GM19372 (cell line): ENCODE measurements at regions not wholly inside any gene's neighbourhood (a gene's known extent, or its start where the extent isn't known, plus 50 kb on each side); places are given as distances from the start of the nearest gene placed in this dataset.

Experiments used
- ATAC-seq: cut with Tn5 transposase; IDR thresholded peaks from one replicate; pipeline ENCODE4 v1.9.1; 2021; ENCODE audit warnings: mild to moderate bottlenecking, low read depth, moderate library complexity; ENCODE audit not compliant: unreplicated experiment

GRCh38 chr4:17188547-17189400, 290.3 kb upstream of the LDB2 start:
- no peak for ATAC-seq

- ATAC-seq = no peak
Measured at GRCh38 chr4:17188125-17188524, 289.7 kb upstream of the LDB2 start.

- ATAC-seq = no peak
Measured at GRCh38 chr4:17187003-17187402, 288.6 kb upstream of the LDB2 start.

GRCh38 chr4:17182888-17183287, 284.4 kb upstream of the LDB2 start:
- ATAC-seq = no peak

- no peak for ATAC-seq
Measured at GRCh38 chr4:17174751-17175150, 276.3 kb upstream of the LDB2 start.

GRCh38 chr4:17173300-17173699, 274.9 kb upstream of the LDB2 start:
- ATAC-seq = no peak

- no peak for ATAC-seq
Measured at GRCh38 chr4:17170131-17170530, 271.7 kb upstream of the LDB2 start.

- no peak for ATAC-seq
Measured at GRCh38 chr4:17169699-17170098, 271.3 kb upstream of the LDB2 start.

GRCh38 chr4:17168571-17168970, 270.1 kb upstream of the LDB2 start:
- no peak for ATAC-seq

GRCh38 chr4:17166954-17167353, 268.5 kb upstream of the LDB2 start:
- ATAC-seq = no peak

- ATAC-seq = no peak
Measured at GRCh38 chr4:17165286-17165685, 266.8 kb upstream of the LDB2 start.

- no peak for ATAC-seq
Measured at GRCh38 chr4:17164666-17165065, 266.2 kb upstream of the LDB2 start.

GRCh38 chr4:17163156-17163771, 264.8 kb upstream of the LDB2 start:
- no peak for ATAC-seq

- no peak for ATAC-seq
Measured at GRCh38 chr4:17157304-17157703, 258.9 kb upstream of the LDB2 start.

- ATAC-seq = no peak
Measured at GRCh38 chr4:17155486-17155885, 257.0 kb upstream of the LDB2 start.

GRCh38 chr4:17153572-17153971, 255.1 kb upstream of the LDB2 start:
- ATAC-seq = no peak

- ATAC-seq = no peak
Measured at GRCh38 chr4:17152941-17153540, 254.6 kb upstream of the LDB2 start.

GRCh38 chr4:17142232-17142711, 243.8 kb upstream of the LDB2 start:
- no peak for ATAC-seq

GRCh38 chr4:17138847-17139246, 240.4 kb upstream of the LDB2 start:
- no peak for ATAC-seq

GRCh38 chr4:17134565-17134964, 236.1 kb upstream of the LDB2 start:
- ATAC-seq = no peak

GRCh38 chr4:17134100-17134499, 235.7 kb upstream of the LDB2 start:
- no peak for ATAC-seq

- no peak for ATAC-seq
Measured at GRCh38 chr4:17132226-17132625, 233.8 kb upstream of the LDB2 start.
